Breast epithelium (tissue), 4 donors: ENCODE measurements at regions not wholly inside any gene's neighbourhood (a gene's known extent, or its start where the extent isn't known, plus 50 kb on each side); places are given as distances from the start of the nearest gene placed in this dataset.

Experiments
- DNase-seq, 2 donors: peaks; one replicate each; pipeline ENCODE4 v3.0.0-alpha.2; 2019; ENCODE audit warnings: low spot score in 2 of 2
- H3K27ac ChIP-seq, 2 donors: fragments of 200-600 bp; sonication (generic) in 1 of 2; one replicate each; pipeline ENCODE4 v1.5.1; 2016 to 2019; ENCODE audit warnings: mild to moderate bottlenecking in 1 of 2
- H3K27me3 ChIP-seq, 2 donors: fragments of 200-600 bp; sonication (generic) in 1 of 2; one replicate each; pipeline versions ENCODE4 v1.5.1 to v1.6.0; 2017 to 2019; ENCODE audit warnings: control low read depth in 1 of 2, mild to moderate bottlenecking in 1 of 2
- H3K36me3 ChIP-seq: fragments of 200-600 bp; one replicate; pipeline ENCODE4 v1.5.1; 2019
- H3K4me1 ChIP-seq, 2 donors: fragments of 200-600 bp; sonication (generic); one replicate each; pipeline ENCODE4 v1.5.1; 2016 to 2019; ENCODE audit warnings: control low read depth in 1 of 2
- H3K4me3 ChIP-seq, 3 donors: fragments of 200-600 bp; sonication (generic); 1 replicate in 2 of 3; 2 replicates in 1 of 3; pipeline ENCODE4 v1.5.1; 2016 to 2019; ENCODE audit warnings: mild to moderate bottlenecking in 3 of 3, moderate library complexity in 2 of 3
- H3K9me3 ChIP-seq, 2 donors: fragments of 200-600 bp; sonication (generic) in 1 of 2; one replicate each; pipeline ENCODE4 v1.5.1; 2016 to 2019; ENCODE audit warnings: control low read depth in 1 of 2
- POLR2A ChIP-seq: fragments of 450-650 bp; IDR thresholded peaks from one replicate; pipeline ENCODE4 v1.6.1; 2016; ENCODE audit warnings: antibody characterized with exemption, mild to moderate bottlenecking, moderate library complexity
- POLR2AphosphoS5 ChIP-seq, 3 donors: sonication (generic); formaldehyde crosslinking; IDR thresholded peaks; one replicate each; pipeline ENCODE4 v1.6.1; 2017; ENCODE audit warnings: antibody characterized with exemption in 3 of 3
- intact Hi-C: fragments of 100-400 bp; cut with DNase I; formaldehyde crosslinking; loops from one replicate; pipeline ENCODE4 v1.15.1; 2023; ENCODE audit warnings: low total_unique reads
- TF ChIP-seq, protein P1 (sequence below), 3 donors: fragments of 450-650 bp; IDR thresholded peaks; one replicate each; pipeline ENCODE4 v1.5.1; 2016 to 2017; ENCODE audit warnings: antibody characterized with exemption in 3 of 3, mild to moderate bottlenecking in 3 of 3, moderate library complexity in 3 of 3

DNA sequence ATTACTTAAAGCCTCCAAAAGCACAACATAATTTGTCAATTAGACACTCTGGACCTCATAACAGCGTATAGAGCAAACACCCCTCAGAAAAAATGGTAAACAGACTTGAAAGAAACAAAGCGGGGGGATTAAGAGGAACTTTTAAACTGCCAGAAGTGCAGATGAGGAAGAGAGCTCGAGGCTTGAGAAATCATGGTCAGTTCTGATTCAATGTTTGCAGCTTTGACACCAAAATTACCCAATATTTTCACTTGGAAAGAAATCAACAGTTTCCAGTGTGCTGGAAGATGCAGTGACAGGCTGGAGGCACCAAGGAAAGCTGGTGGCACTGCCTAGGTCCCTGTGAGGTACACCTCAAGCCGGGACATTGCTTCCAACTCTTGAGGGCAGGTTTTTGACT is 180.9 kb upstream of the TOX3 start:
- no peaks in the 10 kb centered on the region for H3K36me3 ChIP-seq
- no peak overlapping the region for H3K4me3 ChIP-seq
- H3K9me3 ChIP-seq: no peaks in the 10 kb centered on the region
- no peaks in the 10 kb centered on the region for H3K4me1 ChIP-seq
- intact Hi-C loops: loop anchor here (2.0 kb wide), 1 partner anchor 27 kb away; no protein-coding TSS in a partner anchor
- TF ChIP-seq, protein P1, sequence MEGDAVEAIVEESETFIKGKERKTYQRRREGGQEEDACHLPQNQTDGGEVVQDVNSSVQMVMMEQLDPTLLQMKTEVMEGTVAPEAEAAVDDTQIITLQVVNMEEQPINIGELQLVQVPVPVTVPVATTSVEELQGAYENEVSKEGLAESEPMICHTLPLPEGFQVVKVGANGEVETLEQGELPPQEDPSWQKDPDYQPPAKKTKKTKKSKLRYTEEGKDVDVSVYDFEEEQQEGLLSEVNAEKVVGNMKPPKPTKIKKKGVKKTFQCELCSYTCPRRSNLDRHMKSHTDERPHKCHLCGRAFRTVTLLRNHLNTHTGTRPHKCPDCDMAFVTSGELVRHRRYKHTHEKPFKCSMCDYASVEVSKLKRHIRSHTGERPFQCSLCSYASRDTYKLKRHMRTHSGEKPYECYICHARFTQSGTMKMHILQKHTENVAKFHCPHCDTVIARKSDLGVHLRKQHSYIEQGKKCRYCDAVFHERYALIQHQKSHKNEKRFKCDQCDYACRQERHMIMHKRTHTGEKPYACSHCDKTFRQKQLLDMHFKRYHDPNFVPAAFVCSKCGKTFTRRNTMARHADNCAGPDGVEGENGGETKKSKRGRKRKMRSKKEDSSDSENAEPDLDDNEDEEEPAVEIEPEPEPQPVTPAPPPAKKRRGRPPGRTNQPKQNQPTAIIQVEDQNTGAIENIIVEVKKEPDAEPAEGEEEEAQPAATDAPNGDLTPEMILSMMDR (IDR thresholded peaks at IDR 0.05): no peak
- TF ChIP-seq POLR2A (no peak), POLR2AphosphoS5 (IDR thresholded peaks at IDR 0.05) (no peak)
- no peak overlapping the region for H3K27ac ChIP-seq
- no peaks in the 10 kb centered on the region for H3K27me3 ChIP-seq
- DNase-seq: no peak

DNA sequence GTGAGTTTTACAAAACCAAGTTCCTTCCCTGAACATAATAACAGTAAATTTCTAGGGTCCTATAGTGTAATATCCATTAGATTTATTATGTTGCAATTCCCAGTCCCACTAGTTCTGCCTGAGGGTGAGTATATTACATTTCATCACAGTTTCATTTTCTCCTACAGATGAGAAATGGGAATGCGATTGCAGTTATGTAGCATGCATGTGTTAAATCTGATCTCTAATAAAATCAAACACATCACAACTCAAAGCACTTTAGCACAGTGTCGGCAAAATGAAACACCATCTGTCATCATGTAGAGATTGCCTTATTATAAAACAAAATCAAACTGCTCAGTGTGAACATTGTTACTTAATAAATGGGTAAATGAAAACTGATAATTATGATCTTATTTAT is 180.5 kb upstream of the TOX3 start:
- Histone ChIP-seq H3K36me3 (no peaks in the 10 kb centered on the region), H3K27me3 (no peaks in the 10 kb centered on the region), H3K9me3 (no peaks in the 10 kb centered on the region), H3K4me1 (no peaks in the 10 kb centered on the region), H3K27ac (no peak overlapping the region), H3K4me3 (no peak overlapping the region)
- TF ChIP-seq, protein P1 (IDR thresholded peaks at IDR 0.05): no peak
- TF ChIP-seq POLR2A: no peak
- TF ChIP-seq POLR2AphosphoS5 (IDR thresholded peaks at IDR 0.05): no peak
- intact Hi-C loops: no loop called here
- no peak for DNase-seq

DNA sequence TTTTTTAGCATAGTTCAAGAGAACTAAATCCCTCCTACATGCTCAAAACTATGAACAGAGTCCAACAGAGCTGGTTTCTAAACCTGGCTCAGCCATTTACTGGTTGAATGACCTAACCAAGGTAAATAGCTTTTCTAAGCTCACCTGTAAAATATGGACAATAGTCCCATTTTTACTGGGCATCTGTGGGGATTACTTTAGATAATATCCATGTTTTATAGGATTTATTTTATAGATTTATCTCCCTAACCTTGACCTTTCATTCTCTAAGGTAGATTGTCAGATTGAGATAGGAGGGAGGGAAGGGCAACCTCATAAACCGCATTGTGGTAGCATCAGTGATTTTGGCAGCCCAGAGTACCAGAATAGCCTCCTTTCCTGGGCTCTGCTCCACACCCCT is 178.5 kb upstream of the TOX3 start:
- Histone ChIP-seq H3K27me3 (no peaks in the 10 kb centered on the region), H3K27ac (no peak overlapping the region), H3K9me3 (no peaks in the 10 kb centered on the region), H3K4me1 (no peaks in the 10 kb centered on the region), H3K4me3 (no peak overlapping the region), H3K36me3 (no peaks in the 10 kb centered on the region)
- DNase-seq: no peak
- intact Hi-C loops: no loop called here
- no peak for TF ChIP-seq POLR2A
- TF ChIP-seq, protein P1 (IDR thresholded peaks at IDR 0.05): no peak

GRCh38 chr16:52725043-52725442 is 178.1 kb upstream of the TOX3 start:
- intact Hi-C loops: no loop called here
- Histone ChIP-seq H3K9me3 (no peaks in the 10 kb centered on the region), H3K36me3 (no peaks in the 10 kb centered on the region), H3K27me3 (no peaks in the 10 kb centered on the region), H3K4me1 (no peaks in the 10 kb centered on the region), H3K27ac (no peak overlapping the region), H3K4me3 (no peak overlapping the region)
- DNase-seq: no peak
- TF ChIP-seq POLR2A (no peak), POLR2AphosphoS5 (IDR thresholded peaks at IDR 0.05) (no peak)
- TF ChIP-seq, protein P1 (IDR thresholded peaks at IDR 0.05): no peak

DNA sequence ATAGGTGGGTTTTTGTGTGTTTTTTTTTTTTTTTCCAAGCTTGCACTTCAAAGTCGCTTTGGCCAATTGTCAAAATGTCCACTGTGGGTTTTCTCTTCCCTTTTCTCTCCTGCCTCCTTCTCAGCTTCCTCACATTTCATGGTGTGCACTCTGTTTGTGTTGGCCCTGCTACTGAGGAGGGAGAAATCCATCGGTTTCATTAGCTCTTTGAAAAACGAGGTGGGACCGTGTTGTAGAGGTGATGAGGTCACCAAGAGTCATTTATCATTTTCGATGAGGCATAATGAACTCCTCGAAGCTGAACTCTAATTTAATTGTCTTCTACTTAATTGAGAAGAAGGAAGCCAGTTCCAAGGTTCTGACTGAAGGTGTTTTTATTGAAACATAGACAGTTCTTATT is 174.4 kb upstream of the TOX3 start:
- DNase-seq: no peak
- Histone ChIP-seq H3K4me3 (no peak overlapping the region), H3K27me3 (no peaks in the 10 kb centered on the region), H3K36me3 (no peaks in the 10 kb centered on the region), H3K9me3 (no peaks in the 10 kb centered on the region), H3K4me1 (no peaks in the 10 kb centered on the region), H3K27ac (no peak overlapping the region)
- TF ChIP-seq POLR2A (no peak), POLR2AphosphoS5 (IDR thresholded peaks at IDR 0.05) (no peak)
- TF ChIP-seq, protein P1 (IDR thresholded peaks at IDR 0.05): no peak
- intact Hi-C loops: no loop called here
